ENCODE measurements at regions not wholly inside any gene's neighbourhood (a gene's known extent, or its start where the extent isn't known, plus 50 kb on each side); places are given as distances from the start of the nearest gene placed in this dataset.

DNA sequence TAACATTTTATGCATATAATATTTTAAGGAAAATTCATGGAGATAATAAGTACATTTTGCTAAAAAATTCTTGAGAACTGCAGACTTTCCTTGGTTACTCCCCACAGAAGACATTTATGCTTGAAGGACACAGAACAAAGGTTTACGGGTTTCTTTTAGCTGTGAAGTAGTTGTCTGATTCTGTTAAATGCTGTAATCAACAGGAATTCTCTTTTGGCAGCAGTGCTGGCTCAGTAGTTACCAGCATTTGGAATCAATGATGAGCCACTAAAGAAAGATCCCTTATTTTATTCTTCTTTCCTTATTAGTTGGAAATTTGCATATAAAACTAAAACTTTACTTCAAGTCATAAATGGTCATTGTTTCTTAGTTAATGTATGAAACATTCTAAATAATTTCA, 199.3 kb upstream of the FAT4 start:
- no peak overlapping the region for H3K4me3 Mint-ChIP-seq
- peaks cover 3% of the 10 kb centered on the region for H3K36me3 Mint-ChIP-seq
- H3K27me3 Mint-ChIP-seq, result no peaks in the 10 kb centered on the region
- no peaks in the 10 kb centered on the region for H3K4me1 Mint-ChIP-seq
- no peak overlapping the region for H3K27ac Mint-ChIP-seq
- H3K9me3 Mint-ChIP-seq, result no peaks in the 10 kb centered on the region

DNA sequence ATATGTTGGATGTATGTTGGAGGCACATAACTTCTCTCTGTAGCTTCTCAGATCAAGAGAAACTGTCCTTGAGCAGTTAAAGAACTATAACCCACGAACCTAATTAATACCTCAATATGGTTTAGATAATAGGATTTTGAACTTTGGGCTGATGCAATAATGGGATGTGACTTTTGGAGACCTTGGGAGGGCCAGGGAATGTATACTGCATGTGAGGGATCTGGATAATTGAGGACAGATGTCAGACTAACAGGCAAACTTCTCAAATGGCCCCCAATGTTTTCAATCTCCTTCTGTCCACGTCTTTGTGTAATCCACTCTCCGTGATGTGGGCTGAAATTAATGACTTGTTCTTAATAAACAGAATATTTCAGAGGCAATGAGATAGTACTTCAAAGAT, 202.2 kb upstream of the FAT4 start:
- Mint-ChIP-seq H3K4me1 (no peaks in the 10 kb centered on the region), H3K9me3 (peaks cover 0 to 2% (median 0%) of the 10 kb centered on the region in 3 donors), H3K4me3 (no peak overlapping the region), H3K27me3 (no peaks in the 10 kb centered on the region), H3K36me3 (peaks cover 3% of the 10 kb centered on the region), H3K27ac (no peak overlapping the region)

DNA sequence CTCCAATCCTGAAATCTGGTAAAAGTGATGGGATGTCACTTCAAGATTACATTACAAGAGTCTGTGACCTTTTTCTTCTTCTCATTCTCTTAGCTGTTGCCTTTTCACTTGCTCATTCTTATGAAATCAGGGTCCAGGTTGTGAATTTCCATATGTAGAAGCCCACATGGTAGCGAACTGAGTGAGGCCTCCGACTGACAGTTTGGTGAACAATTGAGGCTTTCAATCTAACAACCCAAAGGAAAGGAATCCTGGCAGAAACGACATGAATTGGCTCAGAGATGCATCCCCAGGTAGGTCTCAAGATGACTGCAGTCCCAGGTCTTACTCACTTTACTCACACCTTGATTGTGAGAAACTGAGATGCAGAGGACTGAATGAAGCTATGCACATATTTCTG, 203.4 kb upstream of the FAT4 start:
- peaks cover 0 to 2% (median 0%) of the 10 kb centered on the region in 3 donors for H3K9me3 Mint-ChIP-seq
- H3K27me3 Mint-ChIP-seq, result no peaks in the 10 kb centered on the region
- no peak overlapping the region for H3K27ac Mint-ChIP-seq
- no peak overlapping the region for H3K4me3 Mint-ChIP-seq
- peaks cover 3% of the 10 kb centered on the region for H3K36me3 Mint-ChIP-seq
- H3K4me1 Mint-ChIP-seq, result no peaks in the 10 kb centered on the region

DNA sequence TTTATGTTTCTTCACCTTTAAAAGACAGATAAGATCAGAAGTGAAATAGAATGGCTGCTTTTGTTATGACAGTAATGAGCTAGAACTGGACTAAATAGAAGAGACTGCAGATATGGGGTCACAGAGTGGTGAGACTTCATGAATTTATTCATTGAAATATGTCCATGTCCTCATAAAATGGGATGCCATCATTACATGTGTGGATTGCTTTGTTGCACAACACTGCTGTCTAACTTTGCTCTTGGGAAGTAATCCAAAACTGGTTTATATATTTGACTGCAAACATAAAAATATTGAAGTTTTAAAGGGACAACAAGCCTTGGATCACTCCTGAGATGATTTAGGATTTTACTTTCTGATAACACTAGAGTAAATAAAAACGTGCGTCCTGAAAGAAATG, 209.2 kb upstream of the FAT4 start:
- H3K9me3 Mint-ChIP-seq, result peaks cover 0 to 2% (median 2%) of the 10 kb centered on the region in 3 donors
- H3K27me3 Mint-ChIP-seq, result no peaks in the 10 kb centered on the region
- H3K4me1 Mint-ChIP-seq, result peaks cover 0 to 2% (median 0%) of the 10 kb centered on the region in 3 donors
- H3K4me3 Mint-ChIP-seq, result no peak overlapping the region
- H3K27ac Mint-ChIP-seq, result no peak overlapping the region
- no peaks in the 10 kb centered on the region for H3K36me3 Mint-ChIP-seq

DNA sequence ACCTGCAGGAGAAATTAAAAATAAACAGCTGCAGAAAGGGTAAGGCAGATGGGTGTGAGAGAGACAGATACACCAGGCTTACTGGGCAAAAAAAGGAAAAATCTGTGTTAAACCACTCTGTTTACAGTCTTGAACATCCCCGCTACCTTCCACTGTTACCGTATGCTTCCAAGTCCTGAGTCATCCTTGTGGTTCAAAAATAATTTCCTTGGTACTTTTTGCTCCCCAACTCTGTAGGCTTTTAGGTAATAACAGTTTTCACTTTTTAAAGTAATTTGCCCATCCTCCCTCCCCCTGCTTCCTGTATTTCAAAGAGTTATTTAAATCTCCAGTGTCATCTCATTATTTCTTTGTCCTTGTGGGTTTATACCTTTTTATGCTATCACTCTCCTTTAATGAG, 210.1 kb upstream of the FAT4 start:
- H3K27me3 Mint-ChIP-seq, result no peaks in the 10 kb centered on the region

DNA sequence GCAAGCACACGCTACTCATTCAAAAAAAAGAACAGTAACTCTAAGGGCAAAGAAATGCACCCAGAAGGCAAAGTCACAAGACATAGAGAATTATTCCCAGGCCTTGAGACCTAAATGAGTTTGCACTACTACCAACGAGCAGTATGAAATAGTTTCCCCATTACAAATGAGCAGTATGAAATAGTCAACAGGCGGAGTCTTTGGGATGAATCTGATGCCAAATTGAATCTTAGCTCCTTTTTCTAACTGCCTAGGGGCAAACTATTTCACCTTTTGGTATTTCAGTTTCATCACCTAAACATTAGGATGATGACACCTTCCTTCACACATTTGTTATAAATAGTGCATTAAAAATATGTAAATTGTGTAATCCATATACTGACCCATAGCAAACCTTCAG, 213.0 kb upstream of the FAT4 start:
- no peaks in the 10 kb centered on the region for H3K27me3 Mint-ChIP-seq
- H3K4me1 Mint-ChIP-seq, result peaks cover 0 to 2% (median 0%) of the 10 kb centered on the region in 3 donors
- no peak overlapping the region for H3K4me3 Mint-ChIP-seq
- no peak overlapping the region for H3K27ac Mint-ChIP-seq
- no peaks in the 10 kb centered on the region for H3K36me3 Mint-ChIP-seq
- peaks cover 0 to 4% (median 0%) of the 10 kb centered on the region in 3 donors for H3K9me3 Mint-ChIP-seq

More for the DNA sequence above, 210.1 kb upstream of the FAT4 start:
- Mint-ChIP-seq H3K27ac (no peak overlapping the region), H3K4me1 (peaks cover 0 to 2% (median 0%) of the 10 kb centered on the region in 3 donors), H3K36me3 (no peaks in the 10 kb centered on the region), H3K9me3 (peaks cover 0 to 4% (median 2%) of the 10 kb centered on the region in 3 donors), H3K4me3 (no peak overlapping the region)

DNA sequence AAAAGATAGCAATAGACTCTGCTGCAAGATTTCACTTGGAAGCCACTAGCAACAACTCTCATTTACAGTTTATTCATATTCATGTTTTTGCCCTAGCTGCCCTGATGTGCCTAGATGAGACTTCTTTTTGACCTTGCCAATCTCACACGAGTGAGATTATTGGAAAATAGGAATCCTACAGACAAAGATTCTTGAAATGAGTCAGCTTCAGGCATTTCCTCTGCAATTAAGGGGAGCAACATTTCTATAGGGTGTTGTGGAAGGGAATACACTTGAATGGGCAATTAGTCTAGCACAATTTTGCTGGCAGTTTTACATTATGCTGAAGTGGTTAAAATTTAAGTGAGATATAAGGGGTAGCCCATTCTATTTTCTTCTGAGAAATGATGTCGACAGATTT, 217.0 kb upstream of the FAT4 start:
- Mint-ChIP-seq H3K27me3 (no peaks in the 10 kb centered on the region), H3K4me3 (no peak overlapping the region), H3K4me1 (no peaks in the 10 kb centered on the region), H3K36me3 (no peaks in the 10 kb centered on the region), H3K27ac (no peak overlapping the region), H3K9me3 (peaks cover 0 to 4% (median 0%) of the 10 kb centered on the region in 3 donors)

DNA sequence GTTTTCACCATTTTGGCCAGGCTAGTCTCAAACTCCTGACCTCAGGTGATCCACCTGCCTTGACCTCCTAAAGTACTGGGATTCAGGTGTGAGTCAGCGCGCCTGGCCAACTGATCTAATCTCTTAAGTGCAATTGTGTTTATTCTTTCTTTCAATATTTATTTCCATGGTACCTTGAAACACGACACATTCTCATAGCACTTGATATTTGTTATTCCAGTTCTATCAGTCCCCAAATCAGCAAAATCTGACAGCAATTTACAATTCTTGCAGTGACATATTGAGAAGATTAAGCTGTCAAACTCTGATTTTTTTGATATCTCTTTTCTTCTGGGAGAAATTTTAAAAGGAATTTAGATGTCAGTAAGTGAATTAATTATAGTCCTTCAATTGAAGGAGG, 218.1 kb upstream of the FAT4 start:
- Mint-ChIP-seq H3K27me3 (no peaks in the 10 kb centered on the region), H3K4me3 (no peak overlapping the region), H3K27ac (no peak overlapping the region), H3K4me1 (no peaks in the 10 kb centered on the region), H3K36me3 (no peaks in the 10 kb centered on the region), H3K9me3 (peaks cover 0 to 4% (median 0%) of the 10 kb centered on the region in 3 donors)

DNA sequence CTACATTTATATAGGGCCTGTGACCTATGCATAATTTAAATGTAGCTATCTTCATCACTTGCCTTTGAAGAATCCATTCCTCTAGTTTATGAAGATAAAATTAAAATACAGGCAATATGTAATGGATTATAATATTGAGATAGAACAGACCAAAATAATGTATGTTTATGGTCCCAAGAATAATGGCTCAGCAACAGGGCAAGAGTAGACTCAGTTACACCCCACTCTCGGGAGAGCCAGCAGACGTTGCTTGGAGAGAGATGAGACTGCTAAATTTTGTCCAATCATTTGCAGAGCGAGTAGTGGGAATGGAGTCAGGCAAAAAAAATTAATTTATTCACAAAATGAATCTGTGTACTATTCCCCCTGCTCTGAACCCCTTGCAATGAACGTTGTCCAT, 223.2 kb upstream of the FAT4 start:
- Mint-ChIP-seq H3K9me3 (peaks cover 0 to 3% (median 1%) of the 10 kb centered on the region in 3 donors), H3K4me1 (no peaks in the 10 kb centered on the region), H3K27ac (no peak overlapping the region)

DNA sequence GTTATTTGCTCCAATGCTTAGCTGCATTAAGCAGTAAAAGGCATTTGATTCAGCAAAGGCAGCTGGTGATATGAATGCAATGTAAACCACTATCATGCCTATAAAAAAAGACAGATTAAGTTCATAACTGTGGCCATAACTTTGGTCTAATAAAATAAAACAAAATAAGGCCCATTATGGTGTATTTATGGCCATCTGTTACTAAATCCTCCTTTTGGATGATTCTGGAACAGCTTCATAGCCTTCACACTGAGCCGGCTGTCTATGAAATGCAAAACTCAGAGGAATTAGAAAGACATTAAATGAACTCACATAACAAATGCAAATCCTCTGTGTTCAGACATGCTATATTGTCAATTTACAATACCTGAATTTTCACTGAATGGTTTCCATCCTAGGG, 223.7 kb upstream of the FAT4 start:
- Mint-ChIP-seq H3K36me3 (no peaks in the 10 kb centered on the region), H3K9me3 (peaks cover 0 to 3% (median 1%) of the 10 kb centered on the region in 3 donors), H3K4me1 (no peaks in the 10 kb centered on the region), H3K27me3 (no peaks in the 10 kb centered on the region), H3K4me3 (no peak overlapping the region), H3K27ac (no peak overlapping the region)

More for the DNA sequence above, 223.2 kb upstream of the FAT4 start:
- Mint-ChIP-seq H3K4me3 (no peak overlapping the region), H3K27me3 (no peaks in the 10 kb centered on the region), H3K36me3 (no peaks in the 10 kb centered on the region)

DNA sequence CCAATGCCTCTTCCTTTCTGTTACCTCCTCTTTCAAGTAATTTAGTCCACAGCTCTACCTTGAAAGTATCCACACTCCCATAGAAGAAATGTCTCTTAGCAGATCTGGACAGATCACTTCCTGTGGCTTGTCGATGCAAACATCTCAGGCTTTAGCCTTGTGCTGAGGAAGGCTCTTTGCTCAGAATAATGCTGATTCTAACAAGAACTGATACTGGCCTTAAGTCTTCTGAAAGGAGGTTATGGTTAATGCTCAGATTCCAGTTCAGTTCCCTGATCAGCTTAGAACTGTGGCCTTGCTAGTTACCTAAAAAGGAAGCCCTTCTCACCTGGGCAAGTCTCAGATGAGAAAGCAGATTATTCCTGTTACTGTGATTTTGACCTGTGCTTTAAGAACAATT, 230.1 kb upstream of the FAT4 start:
- H3K9me3 Mint-ChIP-seq, result peaks cover 0 to 3% (median 1%) of the 10 kb centered on the region in 3 donors
- no peaks in the 10 kb centered on the region for H3K36me3 Mint-ChIP-seq
- no peak overlapping the region for H3K4me3 Mint-ChIP-seq
- no peaks in the 10 kb centered on the region for H3K27me3 Mint-ChIP-seq
- H3K27ac Mint-ChIP-seq, result no peak overlapping the region
- H3K4me1 Mint-ChIP-seq, result peaks cover 0 to 1% (median 0%) of the 10 kb centered on the region in 3 donors

DNA sequence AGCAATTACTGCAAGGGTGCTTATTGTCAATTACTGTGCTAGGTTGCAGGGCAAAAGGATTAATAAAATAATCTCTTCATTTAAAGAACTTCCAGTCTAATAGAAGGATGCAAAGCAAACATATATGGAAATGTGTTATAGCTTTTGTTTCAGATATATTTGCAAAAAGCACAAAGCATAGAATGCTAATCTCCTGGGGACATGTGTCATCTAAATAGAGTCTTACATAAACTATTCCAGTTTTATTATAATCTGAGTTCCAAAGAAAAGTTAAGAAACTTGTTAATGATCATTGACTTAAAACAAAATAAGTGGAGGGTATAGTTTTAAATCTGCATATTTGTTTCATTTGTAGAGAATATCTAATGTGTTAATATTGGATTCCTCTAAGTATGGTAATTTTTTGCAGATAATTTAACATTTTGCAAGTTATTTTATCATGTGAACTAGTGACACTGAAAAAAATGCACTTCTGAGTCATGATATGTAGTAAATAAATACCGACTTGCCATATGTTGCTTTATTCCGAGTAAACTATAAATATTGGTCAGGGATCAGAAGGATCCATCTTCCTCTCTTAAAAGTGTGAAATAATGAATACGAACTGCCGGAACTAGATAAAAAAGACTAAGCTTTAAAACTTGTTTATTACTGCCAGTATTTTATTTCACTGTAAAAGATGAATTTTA, 231.9 kb upstream of the FAT4 start:
- H3K4me1 Mint-ChIP-seq, result peaks cover 0 to 1% (median 0%) of the 10 kb centered on the region in 3 donors
- H3K36me3 Mint-ChIP-seq, result no peaks in the 10 kb centered on the region
- peaks cover 0 to 1% (median 0%) of the 10 kb centered on the region in 3 donors for H3K9me3 Mint-ChIP-seq
- H3K27me3 Mint-ChIP-seq, result no peaks in the 10 kb centered on the region
- H3K4me3 Mint-ChIP-seq, result no peak overlapping the region
- H3K27ac Mint-ChIP-seq, result no peak overlapping the region

DNA sequence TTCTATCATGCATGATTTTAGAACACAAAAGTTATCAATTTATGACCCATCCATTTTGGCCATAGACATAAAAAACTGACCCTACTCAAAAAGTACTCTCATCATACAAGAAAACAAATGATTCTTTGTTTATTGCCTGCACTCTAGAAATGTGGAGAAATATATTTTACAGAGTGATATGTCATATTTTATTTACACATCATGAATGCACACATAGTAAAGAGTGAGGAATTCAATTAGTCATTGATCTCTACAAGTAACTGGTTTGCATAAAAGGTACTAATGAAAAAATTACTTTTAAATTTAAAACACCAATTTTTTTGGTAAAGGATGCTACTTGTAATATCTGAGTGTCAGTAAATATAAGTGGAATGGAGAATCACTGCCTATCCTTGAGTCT, 242.5 kb upstream of the FAT4 start:
- H3K27me3 Mint-ChIP-seq, result no peaks in the 10 kb centered on the region
- H3K9me3 Mint-ChIP-seq, result peaks cover 0 to 9% (median 3%) of the 10 kb centered on the region in 3 donors
- H3K4me3 Mint-ChIP-seq, result no peak overlapping the region
- no peaks in the 10 kb centered on the region for H3K36me3 Mint-ChIP-seq
- no peak overlapping the region for H3K27ac Mint-ChIP-seq
- H3K4me1 Mint-ChIP-seq, result no peaks in the 10 kb centered on the region

DNA sequence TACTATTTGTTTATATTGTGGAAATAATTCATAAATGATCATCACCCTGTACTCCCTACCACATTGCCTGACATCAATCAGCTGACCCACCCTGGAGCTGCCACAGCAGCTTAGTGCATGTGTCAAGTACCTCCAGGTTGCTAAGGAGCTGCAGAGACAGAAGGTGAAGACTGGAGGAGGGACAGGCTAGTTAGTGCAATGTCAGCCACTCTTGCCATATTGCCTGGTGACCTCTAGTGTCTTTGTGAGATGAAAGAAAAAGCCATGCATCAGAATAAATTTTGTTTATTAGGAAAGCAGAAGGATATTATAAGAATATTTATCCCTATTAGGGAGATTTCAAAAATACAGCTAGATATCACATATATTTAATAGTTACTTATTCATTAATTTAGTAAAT, 243.9 kb upstream of the FAT4 start:
- peaks cover 3 to 13% (median 3%) of the 10 kb centered on the region in 3 donors for H3K9me3 Mint-ChIP-seq
- H3K4me1 Mint-ChIP-seq, result no peaks in the 10 kb centered on the region
- no peaks in the 10 kb centered on the region for H3K36me3 Mint-ChIP-seq
- no peak overlapping the region for H3K27ac Mint-ChIP-seq
- no peaks in the 10 kb centered on the region for H3K27me3 Mint-ChIP-seq
- H3K4me3 Mint-ChIP-seq, result no peak overlapping the region

DNA sequence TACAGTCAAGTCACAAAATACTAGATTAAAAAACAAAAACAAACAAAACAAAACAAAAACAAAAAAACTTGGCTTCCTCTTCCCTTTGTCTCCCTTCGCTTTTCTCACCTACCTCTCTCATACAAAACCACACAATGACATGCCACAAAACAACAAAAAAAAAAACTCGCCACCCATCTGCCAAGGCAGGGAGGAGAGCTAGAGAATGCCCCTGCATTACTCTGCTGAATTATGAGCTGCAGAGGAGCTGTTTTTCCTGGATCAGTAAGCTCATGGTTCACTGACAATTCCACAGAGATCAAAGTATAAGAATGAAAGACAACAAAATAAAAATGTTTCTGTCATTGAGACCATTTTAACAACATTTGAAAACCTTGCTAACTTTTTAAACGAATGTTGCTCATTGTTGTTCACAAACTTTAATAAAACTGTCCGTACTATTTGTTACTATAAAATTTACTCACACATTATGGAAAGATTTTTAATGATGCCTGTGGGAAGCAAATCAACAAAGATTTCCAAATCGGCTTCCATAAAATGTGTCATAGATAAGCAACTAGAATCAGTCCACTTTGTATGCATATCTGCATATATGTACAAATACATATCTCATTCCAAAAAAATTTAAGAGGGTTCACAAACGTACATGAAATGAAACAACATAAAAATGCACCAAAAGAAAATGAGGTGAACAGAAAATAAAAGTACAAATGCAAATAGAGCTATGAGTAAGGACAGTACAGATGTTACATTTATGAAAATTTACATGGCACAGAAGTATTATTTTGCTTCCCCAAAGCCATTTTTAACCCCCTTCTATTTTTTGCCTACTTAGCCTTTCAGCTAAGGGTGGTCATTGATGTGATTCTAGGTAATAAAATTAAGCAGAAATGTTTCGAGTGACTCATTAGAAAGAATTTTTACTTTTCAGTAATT, 252.4 kb upstream of the FAT4 start:
- H3K9me3 Mint-ChIP-seq, result peaks cover 2 to 10% (median 3%) of the 10 kb centered on the region in 3 donors
- H3K36me3 Mint-ChIP-seq, result no peaks in the 10 kb centered on the region
- no peaks in the 10 kb centered on the region for H3K27me3 Mint-ChIP-seq
- H3K4me3 Mint-ChIP-seq, result no peak overlapping the region
- H3K27ac Mint-ChIP-seq, result no peak overlapping the region
- H3K4me1 Mint-ChIP-seq, result no peaks in the 10 kb centered on the region

Data from IgD-negative memory B cell (primary cell).